H1 (cell line): ENCODE measurements at regions not wholly inside any gene's neighbourhood (a gene's known extent, or its start where the extent isn't known, plus 50 kb on each side); places are given as distances from the start of the nearest gene placed in this dataset.

Experiments
- BCL11A ChIP-seq, 2 experiments: IDR thresholded peaks; one replicate each; pipeline ENCODE4 v1.6.1; 2011; ENCODE audit warnings: low read depth in 2 of 2, low read length in 2 of 2, mild to moderate bottlenecking in 2 of 2
- CBX8 ChIP-seq: fragments of 300-800, 300-1000 bp; sonication (generic); IDR thresholded peaks from 2 replicates; pipeline ENCODE4 v1.7.1; 2016; ENCODE audit warnings: low read depth, low read length, borderline replicate concordance
- CHD1 ChIP-seq: IDR thresholded peaks from 2 replicates; pipeline ENCODE4 v1.6.1; 2012; ENCODE audit warnings: low read depth, low read length, improper control_type of control experiment
- CHD2 ChIP-seq: IDR thresholded peaks from 2 replicates; pipeline ENCODE4 v1.6.1; 2012; ENCODE audit warnings: low read length, improper control_type of control experiment
- KDM5A ChIP-seq: fragments of 200-600 bp; IDR thresholded peaks from 2 replicates; pipeline ENCODE4 v1.7.1; 2012; ENCODE audit warnings: mild to moderate bottlenecking, low read length, inconsistent platforms, mixed read lengths
- NANOG ChIP-seq: IDR thresholded peaks from 2 replicates; pipeline ENCODE4 v1.6.1; 2011; ENCODE audit warnings: low read length, low read depth, mild to moderate bottlenecking, inconsistent platforms; ENCODE audit not compliant: insufficient read depth, poor library complexity, severe bottlenecking
- RXRA ChIP-seq: IDR thresholded peaks from 2 replicates; pipeline ENCODE4 v1.6.1; 2011; ENCODE audit warnings: low read depth, mild to moderate bottlenecking, low read length, moderate library complexity; ENCODE audit not compliant: insufficient read depth
- TF ChIP-seq, protein P1 (sequence below): fragments of 300-600 bp; sonication (generic); IDR thresholded peaks from 2 replicates; pipeline ENCODE4 v1.7.1; 2012; ENCODE audit warnings: low read length, moderate library complexity, mild to moderate bottlenecking, inconsistent platforms; ENCODE audit not compliant: insufficient replicate concordance
- TF ChIP-seq, protein P2 (sequence below): IDR thresholded peaks from 2 replicates; pipeline ENCODE4 v1.6.1; 2011; ENCODE audit warnings: low read length, improper control_type of control experiment

DNA sequence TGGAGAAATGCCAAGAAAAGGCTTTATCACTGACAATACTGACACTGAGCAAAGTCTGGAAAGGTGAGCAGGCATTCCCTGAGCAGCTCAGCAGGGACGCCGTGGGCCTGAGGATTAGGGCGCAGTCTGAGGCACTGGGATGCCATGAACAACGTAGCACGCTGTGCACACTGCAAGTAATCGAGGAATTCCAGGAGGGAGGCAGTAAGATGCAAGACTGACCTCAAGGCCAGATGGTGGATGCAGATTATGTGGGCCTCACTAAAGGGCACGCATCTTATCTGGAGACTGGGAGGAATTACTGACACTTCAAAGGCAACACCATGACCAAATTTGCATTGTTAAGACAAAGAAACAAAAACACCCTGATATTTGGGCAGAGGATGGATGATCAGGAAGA lies 50.4 kb upstream of the OPCML start (continued):
- TF ChIP-seq, protein P1, sequence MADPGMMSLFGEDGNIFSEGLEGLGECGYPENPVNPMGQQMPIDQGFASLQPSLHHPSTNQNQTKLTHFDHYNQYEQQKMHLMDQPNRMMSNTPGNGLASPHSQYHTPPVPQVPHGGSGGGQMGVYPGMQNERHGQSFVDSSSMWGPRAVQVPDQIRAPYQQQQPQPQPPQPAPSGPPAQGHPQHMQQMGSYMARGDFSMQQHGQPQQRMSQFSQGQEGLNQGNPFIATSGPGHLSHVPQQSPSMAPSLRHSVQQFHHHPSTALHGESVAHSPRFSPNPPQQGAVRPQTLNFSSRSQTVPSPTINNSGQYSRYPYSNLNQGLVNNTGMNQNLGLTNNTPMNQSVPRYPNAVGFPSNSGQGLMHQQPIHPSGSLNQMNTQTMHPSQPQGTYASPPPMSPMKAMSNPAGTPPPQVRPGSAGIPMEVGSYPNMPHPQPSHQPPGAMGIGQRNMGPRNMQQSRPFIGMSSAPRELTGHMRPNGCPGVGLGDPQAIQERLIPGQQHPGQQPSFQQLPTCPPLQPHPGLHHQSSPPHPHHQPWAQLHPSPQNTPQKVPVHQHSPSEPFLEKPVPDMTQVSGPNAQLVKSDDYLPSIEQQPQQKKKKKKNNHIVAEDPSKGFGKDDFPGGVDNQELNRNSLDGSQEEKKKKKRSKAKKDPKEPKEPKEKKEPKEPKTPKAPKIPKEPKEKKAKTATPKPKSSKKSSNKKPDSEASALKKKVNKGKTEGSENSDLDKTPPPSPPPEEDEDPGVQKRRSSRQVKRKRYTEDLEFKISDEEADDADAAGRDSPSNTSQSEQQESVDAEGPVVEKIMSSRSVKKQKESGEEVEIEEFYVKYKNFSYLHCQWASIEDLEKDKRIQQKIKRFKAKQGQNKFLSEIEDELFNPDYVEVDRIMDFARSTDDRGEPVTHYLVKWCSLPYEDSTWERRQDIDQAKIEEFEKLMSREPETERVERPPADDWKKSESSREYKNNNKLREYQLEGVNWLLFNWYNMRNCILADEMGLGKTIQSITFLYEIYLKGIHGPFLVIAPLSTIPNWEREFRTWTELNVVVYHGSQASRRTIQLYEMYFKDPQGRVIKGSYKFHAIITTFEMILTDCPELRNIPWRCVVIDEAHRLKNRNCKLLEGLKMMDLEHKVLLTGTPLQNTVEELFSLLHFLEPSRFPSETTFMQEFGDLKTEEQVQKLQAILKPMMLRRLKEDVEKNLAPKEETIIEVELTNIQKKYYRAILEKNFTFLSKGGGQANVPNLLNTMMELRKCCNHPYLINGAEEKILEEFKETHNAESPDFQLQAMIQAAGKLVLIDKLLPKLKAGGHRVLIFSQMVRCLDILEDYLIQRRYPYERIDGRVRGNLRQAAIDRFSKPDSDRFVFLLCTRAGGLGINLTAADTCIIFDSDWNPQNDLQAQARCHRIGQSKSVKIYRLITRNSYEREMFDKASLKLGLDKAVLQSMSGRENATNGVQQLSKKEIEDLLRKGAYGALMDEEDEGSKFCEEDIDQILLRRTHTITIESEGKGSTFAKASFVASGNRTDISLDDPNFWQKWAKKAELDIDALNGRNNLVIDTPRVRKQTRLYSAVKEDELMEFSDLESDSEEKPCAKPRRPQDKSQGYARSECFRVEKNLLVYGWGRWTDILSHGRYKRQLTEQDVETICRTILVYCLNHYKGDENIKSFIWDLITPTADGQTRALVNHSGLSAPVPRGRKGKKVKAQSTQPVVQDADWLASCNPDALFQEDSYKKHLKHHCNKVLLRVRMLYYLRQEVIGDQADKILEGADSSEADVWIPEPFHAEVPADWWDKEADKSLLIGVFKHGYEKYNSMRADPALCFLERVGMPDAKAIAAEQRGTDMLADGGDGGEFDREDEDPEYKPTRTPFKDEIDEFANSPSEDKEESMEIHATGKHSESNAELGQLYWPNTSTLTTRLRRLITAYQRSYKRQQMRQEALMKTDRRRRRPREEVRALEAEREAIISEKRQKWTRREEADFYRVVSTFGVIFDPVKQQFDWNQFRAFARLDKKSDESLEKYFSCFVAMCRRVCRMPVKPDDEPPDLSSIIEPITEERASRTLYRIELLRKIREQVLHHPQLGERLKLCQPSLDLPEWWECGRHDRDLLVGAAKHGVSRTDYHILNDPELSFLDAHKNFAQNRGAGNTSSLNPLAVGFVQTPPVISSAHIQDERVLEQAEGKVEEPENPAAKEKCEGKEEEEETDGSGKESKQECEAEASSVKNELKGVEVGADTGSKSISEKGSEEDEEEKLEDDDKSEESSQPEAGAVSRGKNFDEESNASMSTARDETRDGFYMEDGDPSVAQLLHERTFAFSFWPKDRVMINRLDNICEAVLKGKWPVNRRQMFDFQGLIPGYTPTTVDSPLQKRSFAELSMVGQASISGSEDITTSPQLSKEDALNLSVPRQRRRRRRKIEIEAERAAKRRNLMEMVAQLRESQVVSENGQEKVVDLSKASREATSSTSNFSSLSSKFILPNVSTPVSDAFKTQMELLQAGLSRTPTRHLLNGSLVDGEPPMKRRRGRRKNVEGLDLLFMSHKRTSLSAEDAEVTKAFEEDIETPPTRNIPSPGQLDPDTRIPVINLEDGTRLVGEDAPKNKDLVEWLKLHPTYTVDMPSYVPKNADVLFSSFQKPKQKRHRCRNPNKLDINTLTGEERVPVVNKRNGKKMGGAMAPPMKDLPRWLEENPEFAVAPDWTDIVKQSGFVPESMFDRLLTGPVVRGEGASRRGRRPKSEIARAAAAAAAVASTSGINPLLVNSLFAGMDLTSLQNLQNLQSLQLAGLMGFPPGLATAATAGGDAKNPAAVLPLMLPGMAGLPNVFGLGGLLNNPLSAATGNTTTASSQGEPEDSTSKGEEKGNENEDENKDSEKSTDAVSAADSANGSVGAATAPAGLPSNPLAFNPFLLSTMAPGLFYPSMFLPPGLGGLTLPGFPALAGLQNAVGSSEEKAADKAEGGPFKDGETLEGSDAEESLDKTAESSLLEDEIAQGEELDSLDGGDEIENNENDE = no peak
- TF ChIP-seq NANOG (no peak), RXRA (no peak), CHD1 (no peak), CBX8 (no peak), CHD2 (no peak), BCL11A (IDR thresholded peaks at IDR 0.05; ENCODE audit: low read depth in 2 of 2, low read length in 2 of 2) (no peak), KDM5A (no peak)
- TF ChIP-seq, protein P2, sequence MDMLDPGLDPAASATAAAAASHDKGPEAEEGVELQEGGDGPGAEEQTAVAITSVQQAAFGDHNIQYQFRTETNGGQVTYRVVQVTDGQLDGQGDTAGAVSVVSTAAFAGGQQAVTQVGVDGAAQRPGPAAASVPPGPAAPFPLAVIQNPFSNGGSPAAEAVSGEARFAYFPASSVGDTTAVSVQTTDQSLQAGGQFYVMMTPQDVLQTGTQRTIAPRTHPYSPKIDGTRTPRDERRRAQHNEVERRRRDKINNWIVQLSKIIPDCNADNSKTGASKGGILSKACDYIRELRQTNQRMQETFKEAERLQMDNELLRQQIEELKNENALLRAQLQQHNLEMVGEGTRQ = no peak
